HepG2 (cell line): ENCODE measurements at regions not wholly inside any gene's neighbourhood (a gene's known extent, or its start where the extent isn't known, plus 50 kb on each side); places are given as distances from the start of the nearest gene placed in this dataset.

Experiments
- FOXO4 ChIP-seq: sonication (generic); formaldehyde crosslinking; conservative IDR thresholded peaks from 2 replicates; pipeline ENCODE4 v1.8.1; 2023; ENCODE audit warnings: missing genetic modification reagents
- FOXP4 ChIP-seq: sonication (generic); formaldehyde crosslinking; IDR thresholded peaks from 2 replicates; pipeline ENCODE4 v1.4.0; 2020; ENCODE audit warnings: missing genetic modification reagents
- GABPA ChIP-seq, 2 experiments: IDR thresholded peaks; 2 replicates each; pipeline ENCODE4 v1.6.1; 2011 to 2016; ENCODE audit warnings: low read depth in 2 of 2, low read length in 1 of 2, missing biosample characterization in 1 of 2, missing genetic modification characterization in 1 of 2
- MLLT10 ChIP-seq: sonication (generic); formaldehyde crosslinking; IDR thresholded peaks from 2 replicates; pipeline ENCODE4 v1.4.0; 2020; ENCODE audit warnings: missing genetic modification reagents
- SETDB1 ChIP-seq: sonication (generic); formaldehyde crosslinking; IDR thresholded peaks from 2 replicates; pipeline ENCODE4 v1.5.1; 2020; ENCODE audit warnings: missing genetic modification reagents, mild to moderate bottlenecking, borderline replicate concordance
- SPEN ChIP-seq: sonication (generic); formaldehyde crosslinking; IDR thresholded peaks from 2 replicates; pipeline ENCODE4 v1.5.1; 2020; ENCODE audit warnings: low read depth, mild to moderate bottlenecking, missing genetic modification reagents
- SRSF4 ChIP-seq: fragments of 200-400 bp; formaldehyde crosslinking; IDR thresholded peaks from one replicate; pipeline ENCODE4 v1.6.1; 2018; ENCODE audit warnings: mild to moderate bottlenecking, low read depth, low read length, moderate library complexity; ENCODE audit not compliant: poor library complexity, severe bottlenecking
- STAT6 ChIP-seq: sonication (generic); formaldehyde crosslinking; IDR thresholded peaks from 2 replicates; pipeline ENCODE4 v1.4.0; 2020; ENCODE audit warnings: missing genetic modification reagents, mild to moderate bottlenecking, borderline replicate concordance
- ZSCAN25 ChIP-seq: sonication (generic); formaldehyde crosslinking; IDR thresholded peaks from 2 replicates; pipeline ENCODE4 v1.8.0; 2022; ENCODE audit warnings: mild to moderate bottlenecking, missing genetic modification reagents
- TF ChIP-seq, protein P1 (sequence below): sonication (generic); formaldehyde crosslinking; IDR thresholded peaks from 2 replicates; pipeline ENCODE4 v1.5.0; 2020; ENCODE audit warnings: mild to moderate bottlenecking, missing genetic modification reagents, moderate library complexity
- TF ChIP-seq, protein P2 (sequence below): sonication (generic); formaldehyde crosslinking; IDR thresholded peaks from 2 replicates; pipeline ENCODE4 v1.4.0; 2020; ENCODE audit warnings: mild to moderate bottlenecking, missing genetic modification reagents
- TF ChIP-seq, protein P3 (sequence below): IDR thresholded peaks from 2 replicates; pipeline ENCODE4 v1.6.1; 2016; ENCODE audit warnings: low read depth
- TF ChIP-seq, protein P4 (sequence below): sonication (generic); formaldehyde crosslinking; IDR thresholded peaks from 2 replicates; pipeline ENCODE4 v1.4.0; 2020; ENCODE audit warnings: low read depth, mild to moderate bottlenecking, missing genetic modification reagents
- TF ChIP-seq, protein P5 (sequence below): sonication (generic); formaldehyde crosslinking; conservative IDR thresholded peaks from 2 replicates; pipeline ENCODE4 v1.8.0; 2022; ENCODE audit warnings: low read depth, missing genetic modification reagents

- TF ChIP-seq, protein P1, sequence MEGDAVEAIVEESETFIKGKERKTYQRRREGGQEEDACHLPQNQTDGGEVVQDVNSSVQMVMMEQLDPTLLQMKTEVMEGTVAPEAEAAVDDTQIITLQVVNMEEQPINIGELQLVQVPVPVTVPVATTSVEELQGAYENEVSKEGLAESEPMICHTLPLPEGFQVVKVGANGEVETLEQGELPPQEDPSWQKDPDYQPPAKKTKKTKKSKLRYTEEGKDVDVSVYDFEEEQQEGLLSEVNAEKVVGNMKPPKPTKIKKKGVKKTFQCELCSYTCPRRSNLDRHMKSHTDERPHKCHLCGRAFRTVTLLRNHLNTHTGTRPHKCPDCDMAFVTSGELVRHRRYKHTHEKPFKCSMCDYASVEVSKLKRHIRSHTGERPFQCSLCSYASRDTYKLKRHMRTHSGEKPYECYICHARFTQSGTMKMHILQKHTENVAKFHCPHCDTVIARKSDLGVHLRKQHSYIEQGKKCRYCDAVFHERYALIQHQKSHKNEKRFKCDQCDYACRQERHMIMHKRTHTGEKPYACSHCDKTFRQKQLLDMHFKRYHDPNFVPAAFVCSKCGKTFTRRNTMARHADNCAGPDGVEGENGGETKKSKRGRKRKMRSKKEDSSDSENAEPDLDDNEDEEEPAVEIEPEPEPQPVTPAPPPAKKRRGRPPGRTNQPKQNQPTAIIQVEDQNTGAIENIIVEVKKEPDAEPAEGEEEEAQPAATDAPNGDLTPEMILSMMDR (CRISPR knock-in tag): no peak
- TF ChIP-seq SRSF4 (no peak), SPEN (CRISPR knock-in tag) (no peak), ZSCAN25 (CRISPR knock-in tag) (no peak), MLLT10 (CRISPR knock-in tag) (no peak), FOXO4 (no peak), GABPA (IDR thresholded peaks at IDR 0.05; ENCODE audit: low read depth, low read length) (no peak), GABPA (CRISPR knock-in tag; IDR thresholded peaks at IDR 0.05; ENCODE audit: low read depth) (peak; percentile 44; the same call in 1 of the 2 replicates), STAT6 (CRISPR knock-in tag) (no peak), SETDB1 (CRISPR knock-in tag) (no peak), FOXP4 (CRISPR knock-in tag) (peak; percentile 52; the same call in 1 of the 2 replicates)
- TF ChIP-seq, protein P2, sequence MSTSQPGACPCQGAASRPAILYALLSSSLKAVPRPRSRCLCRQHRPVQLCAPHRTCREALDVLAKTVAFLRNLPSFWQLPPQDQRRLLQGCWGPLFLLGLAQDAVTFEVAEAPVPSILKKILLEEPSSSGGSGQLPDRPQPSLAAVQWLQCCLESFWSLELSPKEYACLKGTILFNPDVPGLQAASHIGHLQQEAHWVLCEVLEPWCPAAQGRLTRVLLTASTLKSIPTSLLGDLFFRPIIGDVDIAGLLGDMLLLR (CRISPR knock-in tag): no peak
- TF ChIP-seq, protein P3, sequence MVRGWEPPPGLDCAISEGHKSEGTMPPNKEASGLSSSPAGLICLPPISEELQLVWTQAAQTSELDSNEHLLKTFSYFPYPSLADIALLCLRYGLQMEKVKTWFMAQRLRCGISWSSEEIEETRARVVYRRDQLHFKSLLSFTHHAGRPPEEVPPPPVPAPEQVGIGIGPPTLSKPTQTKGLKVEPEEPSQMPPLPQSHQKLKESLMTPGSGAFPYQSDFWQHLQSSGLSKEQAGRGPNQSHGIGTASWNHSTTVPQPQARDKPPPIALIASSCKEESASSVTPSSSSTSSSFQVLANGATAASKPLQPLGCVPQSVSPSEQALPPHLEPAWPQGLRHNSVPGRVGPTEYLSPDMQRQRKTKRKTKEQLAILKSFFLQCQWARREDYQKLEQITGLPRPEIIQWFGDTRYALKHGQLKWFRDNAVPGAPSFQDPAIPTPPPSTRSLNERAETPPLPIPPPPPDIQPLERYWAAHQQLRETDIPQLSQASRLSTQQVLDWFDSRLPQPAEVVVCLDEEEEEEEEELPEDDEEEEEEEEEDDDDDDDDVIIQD (CRISPR knock-in tag): 0 out of 2 replicates have a peak, but pooled peaks have one; percentile 45
- TF ChIP-seq, protein P4, sequence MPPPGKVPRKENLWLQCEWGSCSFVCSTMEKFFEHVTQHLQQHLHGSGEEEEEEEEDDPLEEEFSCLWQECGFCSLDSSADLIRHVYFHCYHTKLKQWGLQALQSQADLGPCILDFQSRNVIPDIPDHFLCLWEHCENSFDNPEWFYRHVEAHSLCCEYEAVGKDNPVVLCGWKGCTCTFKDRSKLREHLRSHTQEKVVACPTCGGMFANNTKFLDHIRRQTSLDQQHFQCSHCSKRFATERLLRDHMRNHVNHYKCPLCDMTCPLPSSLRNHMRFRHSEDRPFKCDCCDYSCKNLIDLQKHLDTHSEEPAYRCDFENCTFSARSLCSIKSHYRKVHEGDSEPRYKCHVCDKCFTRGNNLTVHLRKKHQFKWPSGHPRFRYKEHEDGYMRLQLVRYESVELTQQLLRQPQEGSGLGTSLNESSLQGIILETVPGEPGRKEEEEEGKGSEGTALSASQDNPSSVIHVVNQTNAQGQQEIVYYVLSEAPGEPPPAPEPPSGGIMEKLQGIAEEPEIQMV: no peak
- TF ChIP-seq, protein P5, sequence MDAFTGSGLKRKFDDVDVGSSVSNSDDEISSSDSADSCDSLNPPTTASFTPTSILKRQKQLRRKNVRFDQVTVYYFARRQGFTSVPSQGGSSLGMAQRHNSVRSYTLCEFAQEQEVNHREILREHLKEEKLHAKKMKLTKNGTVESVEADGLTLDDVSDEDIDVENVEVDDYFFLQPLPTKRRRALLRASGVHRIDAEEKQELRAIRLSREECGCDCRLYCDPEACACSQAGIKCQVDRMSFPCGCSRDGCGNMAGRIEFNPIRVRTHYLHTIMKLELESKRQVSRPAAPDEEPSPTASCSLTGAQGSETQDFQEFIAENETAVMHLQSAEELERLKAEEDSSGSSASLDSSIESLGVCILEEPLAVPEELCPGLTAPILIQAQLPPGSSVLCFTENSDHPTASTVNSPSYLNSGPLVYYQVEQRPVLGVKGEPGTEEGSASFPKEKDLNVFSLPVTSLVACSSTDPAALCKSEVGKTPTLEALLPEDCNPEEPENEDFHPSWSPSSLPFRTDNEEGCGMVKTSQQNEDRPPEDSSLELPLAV: no peak
Measured at GRCh38 chr14:30355431-30355913, 203.5 kb upstream of the G2E3 start (continued).
